Astrocyte (in vitro differentiated cells and primary cell): ENCODE measurements at regions not wholly inside any gene's neighbourhood (a gene's known extent, or its start where the extent isn't known, plus 50 kb on each side); places are given as distances from the start of the nearest gene placed in this dataset.
"Not testable (repeated sequence)": the region's sequence is repeated elsewhere in the genome, so short reads cannot be mapped to it uniquely, and the experiment has no call there.

Experiments
- DNase-seq: peaks from one replicate; pipeline ENCODE4 v3.0.0-alpha.2; 2010; ENCODE audit warnings: low read depth
- FAIRE-seq: peaks from 2 replicates; lab custom pipeline; 2011; peaks lifted over from hg19 to GRCh38; lab: Jason Lieb, UNC
- H2AFZ ChIP-seq: 2 replicates; pipeline ENCODE4 v1.6.0; 2012; ENCODE audit warnings: low read depth, low read length, inconsistent platforms
- H3K27ac ChIP-seq: 2 replicates; pipeline ENCODE4 v1.5.1; 2011; ENCODE audit warnings: low read depth, low read length, inconsistent platforms
- H3K27me3 ChIP-seq: 2 replicates; pipeline ENCODE4 v1.6.0; 2011; ENCODE audit warnings: low read length, inconsistent platforms; ENCODE audit not compliant: insufficient read depth
- H3K36me3 ChIP-seq: 2 replicates; pipeline ENCODE4 v1.5.1; 2011; ENCODE audit warnings: low read length, inconsistent platforms; ENCODE audit not compliant: insufficient read depth
- H3K4me1 ChIP-seq: 2 replicates; pipeline ENCODE4 v1.5.1; 2011; ENCODE audit warnings: low read length, inconsistent platforms; ENCODE audit not compliant: insufficient read depth
- H3K4me2 ChIP-seq: 2 replicates; pipeline ENCODE4 v1.6.0; 2012; ENCODE audit warnings: low read length, inconsistent platforms
- H3K4me3 ChIP-seq: 2 replicates; pipeline ENCODE4 v1.5.1; 2011; ENCODE audit warnings: low read depth, mild to moderate bottlenecking, low read length, inconsistent platforms; ENCODE audit not compliant: insufficient read depth
- H3K79me2 ChIP-seq: 2 replicates; pipeline ENCODE4 v1.6.0; 2012; ENCODE audit warnings: mild to moderate bottlenecking, low read length, inconsistent platforms; ENCODE audit not compliant: insufficient read depth
- H3K9ac ChIP-seq: 2 replicates; pipeline ENCODE4 v1.6.0; 2012; ENCODE audit warnings: mild to moderate bottlenecking, low read length, inconsistent platforms
- H3K9me3 ChIP-seq: 2 replicates; pipeline ENCODE4 v1.5.1; 2012; ENCODE audit warnings: low read depth, mild to moderate bottlenecking, low read length, inconsistent platforms; ENCODE audit not compliant: insufficient read depth
- H4K20me1 ChIP-seq: 2 replicates; pipeline ENCODE4 v1.6.0; 2012; ENCODE audit warnings: low read length, inconsistent platforms; ENCODE audit not compliant: insufficient read depth
- H3K27ac Mint-ChIP-seq: one replicate; pipeline ENCODE4 v1.8.0; 2021; ENCODE audit warnings: mild to moderate bottlenecking, mixed read lengths; ENCODE audit not compliant: unreplicated experiment
- H3K27me3 Mint-ChIP-seq: one replicate; pipeline ENCODE4 v1.8.0; 2021; ENCODE audit warnings: low read depth, mixed read lengths; ENCODE audit not compliant: unreplicated experiment
- H3K36me3 Mint-ChIP-seq: one replicate; pipeline ENCODE4 v1.8.0; 2021; ENCODE audit warnings: low read depth, mixed read lengths; ENCODE audit not compliant: unreplicated experiment
- H3K4me1 Mint-ChIP-seq: one replicate; pipeline ENCODE4 v1.8.0; 2021; ENCODE audit warnings: low read depth, mixed read lengths; ENCODE audit not compliant: unreplicated experiment
- H3K4me3 Mint-ChIP-seq: one replicate; pipeline ENCODE4 v1.8.0; 2021; ENCODE audit warnings: mild to moderate bottlenecking, moderate library complexity, mixed read lengths; ENCODE audit not compliant: unreplicated experiment
- H3K9me3 Mint-ChIP-seq: one replicate; pipeline ENCODE4 v1.8.0; 2021; ENCODE audit warnings: mild to moderate bottlenecking, mixed read lengths; ENCODE audit not compliant: unreplicated experiment
- CTCF ChIP-seq: IDR thresholded peaks from 2 replicates; pipeline ENCODE4 v1.5.1; 2011; ENCODE audit warnings: low read depth, mild to moderate bottlenecking, inconsistent platforms, low read length, moderate library complexity; ENCODE audit not compliant: insufficient read depth
- EZH2 ChIP-seq: IDR thresholded peaks from 2 replicates; pipeline ENCODE4 v1.6.1; 2012; ENCODE audit warnings: mild to moderate bottlenecking, low read length, inconsistent platforms; ENCODE audit not compliant: insufficient read depth

- peaks cover 3% of the 10 kb centered on the region for H3K36me3 Mint-ChIP-seq
- H3K27ac ChIP-seq, result no peak overlapping the region
- H3K4me3 Mint-ChIP-seq, result no peak overlapping the region
- H3K27me3 ChIP-seq, result no peaks in the 10 kb centered on the region
- H3K27me3 Mint-ChIP-seq, result peaks cover 2% of the 10 kb centered on the region
- no peaks in the 10 kb centered on the region for H3K4me1 ChIP-seq
- H3K9me3 ChIP-seq, result peaks cover 4% of the 10 kb centered on the region
- H3K4me2 ChIP-seq, result no peak overlapping the region
- H3K36me3 ChIP-seq, result no peaks in the 10 kb centered on the region
- TF ChIP-seq EZH2 (no peak), CTCF (no peak)
- no peaks in the 10 kb centered on the region for H3K4me1 Mint-ChIP-seq
- FAIRE-seq (no peak), DNase-seq (no peak)
- no peak overlapping the region for H3K27ac Mint-ChIP-seq
- no peak overlapping the region for H2AFZ ChIP-seq
- H4K20me1 ChIP-seq, result no peaks in the 10 kb centered on the region
- H3K79me2 ChIP-seq, result no peaks in the 10 kb centered on the region
- H3K9me3 Mint-ChIP-seq, result peaks cover 9% of the 10 kb centered on the region
- H3K4me3 ChIP-seq, result no peak overlapping the region
- H3K9ac ChIP-seq, result no peak overlapping the region
Measured at GRCh38 chr13:42380420-42381164, 108.6 kb downstream of the AKAP11 start.

- H3K27me3 Mint-ChIP-seq, result no peaks in the 10 kb centered on the region
- no peaks in the 10 kb centered on the region for H3K4me1 Mint-ChIP-seq
- H3K79me2 ChIP-seq, result no peaks in the 10 kb centered on the region
- peaks cover 4% of the 10 kb centered on the region for H3K9me3 ChIP-seq
- TF ChIP-seq EZH2, result no peak
- no peak for TF ChIP-seq CTCF
- H3K27ac ChIP-seq, result no peak overlapping the region
- H3K4me1 ChIP-seq, result no peaks in the 10 kb centered on the region
- peaks cover 3% of the 10 kb centered on the region for H3K36me3 Mint-ChIP-seq
- H3K4me3 ChIP-seq, result no peak overlapping the region
- no peak overlapping the region for H3K9ac ChIP-seq
- H3K4me2 ChIP-seq, result no peak overlapping the region
- no peak for FAIRE-seq
- no peak for DNase-seq
- H2AFZ ChIP-seq, result no peak overlapping the region
- H3K36me3 ChIP-seq, result no peaks in the 10 kb centered on the region
- no peak overlapping the region for H3K4me3 Mint-ChIP-seq
- H4K20me1 ChIP-seq, result no peaks in the 10 kb centered on the region
- peaks cover 9% of the 10 kb centered on the region for H3K9me3 Mint-ChIP-seq
- no peaks in the 10 kb centered on the region for H3K27me3 ChIP-seq
- no peak overlapping the region for H3K27ac Mint-ChIP-seq
Measured at GRCh38 chr13:42381165-42381425, 109.1 kb downstream of the AKAP11 start.

DNA sequence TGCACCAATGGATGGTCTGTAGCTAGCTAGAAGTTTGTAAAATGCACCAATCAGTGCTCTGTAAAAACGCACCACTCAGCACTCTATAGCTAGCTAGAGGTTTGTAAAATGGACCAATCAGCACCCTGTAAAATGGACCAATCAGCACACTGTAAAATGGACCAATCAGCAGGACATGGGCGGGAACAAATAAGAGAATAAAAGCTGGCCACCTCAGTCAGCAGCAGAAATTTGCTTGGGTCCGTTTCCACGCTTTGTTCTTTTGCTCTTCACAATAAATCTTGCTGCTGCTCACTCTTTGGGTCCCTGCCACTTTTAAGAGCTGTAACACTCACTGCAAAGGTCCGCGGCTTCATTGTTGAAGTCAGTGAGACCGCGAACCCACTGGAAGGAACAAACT lies 109.5 kb downstream of the AKAP11 start:
- H3K4me1 Mint-ChIP-seq, H3K27me3 ChIP-seq, H3K4me2 ChIP-seq, H3K4me3 Mint-ChIP-seq, H2AFZ ChIP-seq, FAIRE-seq, H3K79me2 ChIP-seq, H3K27ac Mint-ChIP-seq, H3K27me3 Mint-ChIP-seq, H4K20me1 ChIP-seq, H3K36me3 Mint-ChIP-seq, H3K27ac ChIP-seq, H3K4me1 ChIP-seq, H3K9me3 ChIP-seq, H3K4me3 ChIP-seq, DNase-seq, H3K36me3 ChIP-seq, H3K9ac ChIP-seq, H3K9me3 Mint-ChIP-seq: not testable (repeated sequence)
